MM.1S (cell line): ENCODE measurements at regions not wholly inside any gene's neighbourhood (a gene's known extent, or its start where the extent isn't known, plus 50 kb on each side); places are given as distances from the start of the nearest gene placed in this dataset.
"Not testable (repeated sequence)": the region's sequence is repeated elsewhere in the genome, so short reads cannot be mapped to it uniquely, and the experiment has no call there.

Experiments used
- DNase-seq: peaks from one replicate; pipeline ENCODE4 v3.0.0-alpha.2; 2015
- H2AFZ ChIP-seq: fragments of 300-600 bp; sonication (generic); 2 replicates; pipeline ENCODE4 v1.6.0; 2016; ENCODE audit warnings: antibody characterized with exemption, low read length
- H3F3A ChIP-seq: fragments of 300-600 bp; sonication (generic); 2 replicates; pipeline ENCODE4 v1.6.1; 2016; ENCODE audit warnings: mild to moderate bottlenecking, antibody characterized with exemption, low read length, moderate library complexity, mixed read lengths; ENCODE audit not compliant: insufficient read depth
- H3K27ac ChIP-seq: fragments of 300-600 bp; sonication (generic); 2 replicates; pipeline ENCODE4 v1.5.1; 2016; ENCODE audit warnings: mild to moderate bottlenecking, low read length
- H3K27me3 ChIP-seq: fragments of 300-600 bp; sonication (generic); replicated peaks from 2 replicates; pipeline ENCODE4 v1.6.0; 2016; ENCODE audit warnings: low read length; ENCODE audit not compliant: insufficient read depth
- H3K36me3 ChIP-seq: fragments of 300-600 bp; sonication (generic); replicated peaks from 2 replicates; pipeline ENCODE4 v1.6.1; 2016; ENCODE audit warnings: mild to moderate bottlenecking, low read length, mixed read lengths; ENCODE audit not compliant: insufficient read depth
- H3K4me1 ChIP-seq: fragments of 300-600 bp; sonication (generic); 2 replicates; pipeline ENCODE4 v1.6.1; 2016; ENCODE audit warnings: low read length, mixed read lengths
- H3K4me2 ChIP-seq: fragments of 300-600 bp; sonication (generic); 2 replicates; pipeline ENCODE4 v1.6.0; 2016; ENCODE audit warnings: low read depth, low read length
- H3K4me3 ChIP-seq: fragments of 300-600 bp; sonication (generic); 2 replicates; pipeline ENCODE4 v1.5.1; 2016; ENCODE audit warnings: low read length, mixed read lengths
- H3K79me2 ChIP-seq: fragments of 300-600 bp; sonication (generic); 2 replicates; pipeline ENCODE4 v1.6.1; 2016; ENCODE audit warnings: mixed run types, low read length, mixed read lengths
- H3K9ac ChIP-seq: fragments of 300-600 bp; sonication (generic); 2 replicates; pipeline ENCODE4 v1.6.1; 2016; ENCODE audit warnings: low read length, mixed read lengths
- H3K9me2 ChIP-seq: fragments of 300-600 bp; sonication (generic); replicated peaks from 2 replicates; pipeline ENCODE4 v1.6.1; 2016; ENCODE audit warnings: mild to moderate bottlenecking, low read length, mixed read lengths; ENCODE audit not compliant: insufficient read depth
- H3K9me3 ChIP-seq: fragments of 300-600 bp; sonication (generic); replicated peaks from 2 replicates; pipeline ENCODE4 v1.6.1; 2016; ENCODE audit warnings: mild to moderate bottlenecking, low read length, mixed read lengths; ENCODE audit not compliant: insufficient read depth
- H4K20me1 ChIP-seq: fragments of 300-600 bp; sonication (generic); 2 replicates; pipeline ENCODE4 v1.6.1; 2016; ENCODE audit warnings: mild to moderate bottlenecking, low read length, moderate library complexity, mixed read lengths; ENCODE audit not compliant: insufficient read depth
- CTCF ChIP-seq: fragments of 300-600 bp; sonication (generic); IDR thresholded peaks from 2 replicates; pipeline ENCODE4 v1.5.1; 2016; ENCODE audit warnings: antibody characterized with exemption, low read length, mixed read lengths
- EZH2 ChIP-seq: fragments of 300-600 bp; sonication (generic); optimal IDR thresholded peaks from 2 replicates; pipeline ENCODE3; 2017; ENCODE audit warnings: low read depth, mild to moderate bottlenecking, antibody characterized with exemption, low read length, mixed read lengths
- EZH2phosphoT487 ChIP-seq: fragments of 300-600 bp; sonication (generic); IDR thresholded peaks from 2 replicates; pipeline ENCODE4 v1.6.1; 2018; ENCODE audit warnings: antibody characterized with exemption, low read length

GRCh38 chr20:56736285-56736857 is 107.3 kb downstream of the TFAP2C start:
- H3K9me3 ChIP-seq, result no peaks in the 10 kb centered on the region
- DNase-seq, result no peak
- H3K4me2 ChIP-seq, result no peak overlapping the region
- no peaks in the 10 kb centered on the region for H3K36me3 ChIP-seq
- no peak overlapping the region for H3K27ac ChIP-seq
- no peak overlapping the region for H2AFZ ChIP-seq
- peaks cover 6% of the 10 kb centered on the region; the same call in 1 of the 2 replicates for H3K27me3 ChIP-seq
- H3K4me1 ChIP-seq, result no peaks in the 10 kb centered on the region
- H3K79me2 ChIP-seq, result no peaks in the 10 kb centered on the region
- H3F3A ChIP-seq, result no peaks in the 10 kb centered on the region
- no peak overlapping the region for H3K9ac ChIP-seq
- H3K4me3 ChIP-seq, result no peak overlapping the region
- TF ChIP-seq EZH2 (no peak), EZH2phosphoT487 (no peak), CTCF (no peak)
- H3K9me2 ChIP-seq, result no peaks in the 10 kb centered on the region
- H4K20me1 ChIP-seq, result no peaks in the 10 kb centered on the region

- H3K9ac ChIP-seq, H3K4me1 ChIP-seq, H3K79me2 ChIP-seq, H3K4me3 ChIP-seq, H3K4me2 ChIP-seq, H3K9me3 ChIP-seq, H3K27me3 ChIP-seq, H3F3A ChIP-seq, H3K9me2 ChIP-seq, H3K36me3 ChIP-seq, H4K20me1 ChIP-seq, H3K27ac ChIP-seq, H2AFZ ChIP-seq, DNase-seq: not testable (repeated sequence)
Measured at GRCh38 chr20:56744325-56744821, 115.3 kb downstream of the TFAP2C start.

- H3K27ac ChIP-seq, result no peak overlapping the region
Measured at GRCh38 chr20:56748476-56749377, 119.6 kb downstream of the TFAP2C start.

More at GRCh38 chr20:56748476-56749377, 119.6 kb downstream of the TFAP2C start:
- TF ChIP-seq EZH2, result no peak
- TF ChIP-seq EZH2phosphoT487, result no peak
- no peak for TF ChIP-seq CTCF
- no peaks in the 10 kb centered on the region for H3F3A ChIP-seq
- no peak for DNase-seq
- H4K20me1 ChIP-seq, result no peaks in the 10 kb centered on the region
- no peak overlapping the region for H3K9ac ChIP-seq
- no peak overlapping the region for H3K4me2 ChIP-seq
- H3K27me3 ChIP-seq, result no peaks in the 10 kb centered on the region; the same call in 1 of the 2 replicates
- no peak overlapping the region for H2AFZ ChIP-seq
- no peaks in the 10 kb centered on the region for H3K79me2 ChIP-seq
- no peak overlapping the region for H3K4me3 ChIP-seq
- no peaks in the 10 kb centered on the region for H3K9me2 ChIP-seq
- no peaks in the 10 kb centered on the region for H3K36me3 ChIP-seq
- H3K9me3 ChIP-seq, result no peaks in the 10 kb centered on the region
- no peaks in the 10 kb centered on the region for H3K4me1 ChIP-seq
